ENCODE measurements at regions not wholly inside any gene's neighbourhood (a gene's known extent, or its start where the extent isn't known, plus 50 kb on each side); places are given as distances from the start of the nearest gene placed in this dataset.

GRCh38 chrX:21056622-21057021 is 317.6 kb upstream of the CNKSR2 start:
- Histone ChIP-seq H3K27me3 (no peaks in the 10 kb centered on the region), H3K4me1 (no peaks in the 10 kb centered on the region), H3K4me3 (no peak overlapping the region), H3K36me3 (no peaks in the 10 kb centered on the region), H3K9me3 (no peaks in the 10 kb centered on the region), H3K27ac (no peak overlapping the region)
- DNase-seq, result no peak
- WGBS, 2 donors, result 87 to 88% methylated on average over 2 of the region's 2 CpGs
- intact Hi-C loops (cut with DNase I), result no loop called here
- TF ChIP-seq POLR2A (IDR thresholded peaks at IDR 0.05) (no peak), EP300 (IDR thresholded peaks at IDR 0.05) (no peak), CTCF (IDR thresholded peaks at IDR 0.05) (no peak), POLR2AphosphoS5 (IDR thresholded peaks at IDR 0.05) (no peak)

- Histone ChIP-seq H3K4me1 (no peaks in the 10 kb centered on the region), H3K27ac (no peak overlapping the region), H3K9me3 (no peaks in the 10 kb centered on the region), H3K27me3 (no peaks in the 10 kb centered on the region), H3K36me3 (no peaks in the 10 kb centered on the region), H3K4me3 (no peak overlapping the region)
- TF ChIP-seq POLR2A (IDR thresholded peaks at IDR 0.05), result no peak
- no peak for TF ChIP-seq CTCF (IDR thresholded peaks at IDR 0.05)
- TF ChIP-seq POLR2AphosphoS5 (IDR thresholded peaks at IDR 0.05), result no peak
- no peak for TF ChIP-seq EP300 (IDR thresholded peaks at IDR 0.05)
- intact Hi-C loops (cut with DNase I), result no loop called here
- 54 to 60% methylated on average over 2 of the region's 2 CpGs for WGBS, 2 donors
- no peak for DNase-seq
Observed at GRCh38 chrX:21047034-21047455, 327.2 kb upstream of the CNKSR2 start.

GRCh38 chrX:21014326-21014725 is 359.9 kb upstream of the CNKSR2 start:
- 49 to 77% methylated on average over 2 of the region's 2 CpGs for WGBS, 2 donors
- DNase-seq, result no peak
- TF ChIP-seq EP300 (IDR thresholded peaks at IDR 0.05), result no peak
- TF ChIP-seq POLR2AphosphoS5 (IDR thresholded peaks at IDR 0.05), result no peak
- TF ChIP-seq POLR2A (IDR thresholded peaks at IDR 0.05), result no peak
- no peak for TF ChIP-seq CTCF (IDR thresholded peaks at IDR 0.05)
- H3K9me3 ChIP-seq, result no peaks in the 10 kb centered on the region
- no peak overlapping the region for H3K4me3 ChIP-seq
- intact Hi-C loops (cut with DNase I), result no loop called here
- no peaks in the 10 kb centered on the region for H3K4me1 ChIP-seq
- H3K27me3 ChIP-seq, result no peaks in the 10 kb centered on the region
- no peak overlapping the region for H3K27ac ChIP-seq
- H3K36me3 ChIP-seq, result no peaks in the 10 kb centered on the region

- no peaks in the 10 kb centered on the region for H3K9me3 ChIP-seq
- H3K36me3 ChIP-seq, result no peaks in the 10 kb centered on the region
- WGBS, 2 donors, result 23 to 60% methylated on average over 2 of the region's 2 CpGs
- TF ChIP-seq POLR2AphosphoS5 (IDR thresholded peaks at IDR 0.05) (no peak), CTCF (IDR thresholded peaks at IDR 0.05) (no peak), POLR2A (IDR thresholded peaks at IDR 0.05) (no peak), EP300 (IDR thresholded peaks at IDR 0.05) (no peak)
- H3K27ac ChIP-seq, result no peak overlapping the region
- DNase-seq, result no peak
- no peaks in the 10 kb centered on the region for H3K4me1 ChIP-seq
- H3K27me3 ChIP-seq, result no peaks in the 10 kb centered on the region
- intact Hi-C loops (cut with DNase I), result no loop called here
- no peak overlapping the region for H3K4me3 ChIP-seq
Observed at GRCh38 chrX:21004835-21005234, 369.4 kb upstream of the CNKSR2 start.

- no peaks in the 10 kb centered on the region for H3K27me3 ChIP-seq
- no peak for DNase-seq
- H3K36me3 ChIP-seq, result no peaks in the 10 kb centered on the region
- no peaks in the 10 kb centered on the region for H3K4me1 ChIP-seq
- 31 to 46% methylated on average over 2 of the region's 2 CpGs for WGBS, 2 donors
- H3K9me3 ChIP-seq, result no peaks in the 10 kb centered on the region
- TF ChIP-seq CTCF (IDR thresholded peaks at IDR 0.05) (no peak), EP300 (IDR thresholded peaks at IDR 0.05) (no peak), POLR2A (IDR thresholded peaks at IDR 0.05) (no peak), POLR2AphosphoS5 (IDR thresholded peaks at IDR 0.05) (no peak)
- intact Hi-C loops (cut with DNase I), result no loop called here
- no peak overlapping the region for H3K4me3 ChIP-seq
- H3K27ac ChIP-seq, result no peak overlapping the region
Observed at GRCh38 chrX:20995829-20996228, 378.4 kb upstream of the CNKSR2 start.

All from sigmoid colon (tissue), 6 donors.